ENCODE measurements at regions not wholly inside any gene's neighbourhood (a gene's known extent, or its start where the extent isn't known, plus 50 kb on each side); places are given as distances from the start of the nearest gene placed in this dataset.
"Not testable (repeated sequence)": the region's sequence is repeated elsewhere in the genome, so short reads cannot be mapped to it uniquely, and the experiment has no call there.

DNA sequence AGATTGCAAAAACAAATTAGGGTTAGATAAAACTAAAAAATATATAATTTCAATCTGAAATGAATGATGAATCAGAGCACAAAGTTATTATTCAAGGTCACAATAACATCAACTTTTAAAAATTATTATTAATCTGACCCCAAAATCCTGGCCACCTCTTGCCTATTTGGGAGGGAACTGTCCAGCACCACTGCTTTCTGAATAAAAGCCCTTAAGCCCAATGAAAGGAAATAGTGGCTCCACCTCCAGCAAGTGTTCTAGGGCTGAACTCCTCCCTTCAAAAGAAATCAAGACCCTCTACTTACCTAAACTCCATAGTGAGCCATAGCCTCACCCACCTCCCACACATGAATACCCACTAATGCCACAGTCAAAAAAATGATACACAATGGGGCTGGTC lies 208.2 kb downstream of the PARM1 start:
- ATAC-seq: no peak
- no peak for DNase-seq (ENCODE audit: missing footprints)
- intact Hi-C loops (cut with DNase I): no loop called here

DNA sequence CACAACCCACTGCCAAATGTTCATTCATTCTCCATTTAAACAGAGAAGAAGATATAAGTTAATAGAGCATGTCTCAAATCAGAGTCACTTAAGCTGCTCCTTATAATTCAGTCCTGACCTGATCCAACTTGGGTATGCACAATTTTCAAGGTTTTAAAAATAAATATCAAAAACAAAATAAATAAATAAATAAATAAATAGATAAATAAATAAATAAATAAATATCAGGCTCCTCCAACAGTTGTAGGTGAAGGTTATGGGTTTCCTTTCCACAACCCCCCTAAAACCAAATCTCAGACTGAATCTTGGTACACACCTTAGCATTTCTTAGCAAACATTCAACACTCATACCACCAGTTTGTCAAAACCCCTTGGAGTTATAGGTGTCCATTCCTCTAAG lies 204.4 kb downstream of the PARM1 start:
- ATAC-seq: no peak
- DNase-seq (ENCODE audit: missing footprints): no peak
- intact Hi-C loops (cut with DNase I): no loop called here

DNA sequence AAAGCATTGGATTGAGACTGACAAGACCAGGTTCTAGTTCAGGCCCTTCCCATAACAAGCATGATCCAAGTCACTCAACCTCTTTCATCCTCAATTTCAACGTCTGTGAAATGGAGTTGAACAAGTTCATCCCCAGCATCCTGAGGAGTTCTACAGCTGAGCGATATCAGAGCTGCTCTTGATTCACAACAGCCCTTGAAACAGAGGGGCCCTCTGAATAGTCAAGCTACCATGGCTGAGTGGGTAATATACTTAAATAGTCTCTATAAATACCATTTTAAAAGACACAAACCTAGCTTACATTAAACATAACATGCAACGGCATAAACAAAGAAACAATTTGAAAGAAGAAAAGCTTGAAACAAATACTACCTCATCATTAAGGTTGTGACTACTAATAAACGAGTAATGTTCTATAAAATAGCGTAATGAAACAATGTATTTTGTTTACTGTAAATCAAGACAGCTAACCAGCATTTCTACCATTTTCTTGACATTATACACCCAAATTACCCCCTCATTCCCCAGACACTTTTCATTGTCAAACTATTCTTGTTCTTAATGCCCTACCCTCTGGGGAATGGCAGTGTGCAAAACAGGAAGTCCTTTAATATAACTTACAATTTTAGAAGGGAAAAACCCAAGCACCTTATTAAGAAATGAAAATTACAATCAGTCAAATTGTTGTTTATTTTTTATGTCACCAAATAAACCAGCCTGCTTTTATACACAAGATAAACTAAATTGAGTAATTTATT lies 202.3 kb downstream of the PARM1 start:
- intact Hi-C loops (cut with DNase I): no loop called here
- ATAC-seq (no peak), DNase-seq (ENCODE audit: missing footprints) (no peak)

DNA sequence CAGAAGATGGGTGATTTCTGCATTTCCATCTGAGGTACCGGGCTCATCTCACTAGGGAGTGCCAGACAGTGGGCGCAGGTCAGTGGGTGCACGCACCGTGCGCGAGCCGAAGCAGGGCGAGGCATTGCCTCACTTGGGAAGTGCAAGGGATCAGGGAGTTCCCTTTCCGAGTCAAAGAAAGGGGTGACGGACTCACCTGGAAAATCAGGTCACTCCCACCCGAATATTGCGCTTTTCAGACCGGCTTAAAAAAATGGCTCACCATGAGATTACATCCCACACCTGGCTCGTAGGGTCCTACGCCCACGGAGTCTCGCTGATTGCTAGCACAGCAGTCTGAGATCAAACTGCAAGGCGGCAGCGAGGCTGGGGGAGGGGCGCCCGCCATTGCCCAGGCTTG lies 194.0 kb downstream of the PARM1 start:
- ATAC-seq; intact Hi-C loops (cut with DNase I); DNase-seq (ENCODE audit: missing footprints): not testable (repeated sequence)

DNA sequence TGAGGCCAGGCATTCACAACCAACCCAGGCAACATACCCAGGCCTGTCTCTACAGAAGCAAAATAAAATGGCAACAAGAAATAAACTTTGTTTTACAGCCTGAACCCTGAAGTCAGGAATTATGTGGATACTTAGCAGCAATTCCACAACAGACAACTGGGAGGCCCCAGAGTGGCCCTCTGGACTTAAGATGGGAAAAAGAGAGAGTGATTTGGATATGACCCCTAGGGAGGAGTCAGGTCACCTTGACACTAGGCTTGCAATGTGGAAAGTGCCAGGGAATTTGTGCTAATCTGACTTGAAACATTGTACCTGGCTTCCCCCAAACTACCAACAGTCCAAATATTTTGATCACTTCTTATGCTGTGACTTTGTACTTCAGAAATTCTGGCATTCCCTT lies 193.1 kb downstream of the PARM1 start:
- ATAC-seq (no peak), DNase-seq (ENCODE audit: missing footprints) (no peak)
- intact Hi-C loops (cut with DNase I): no loop called here

DNA sequence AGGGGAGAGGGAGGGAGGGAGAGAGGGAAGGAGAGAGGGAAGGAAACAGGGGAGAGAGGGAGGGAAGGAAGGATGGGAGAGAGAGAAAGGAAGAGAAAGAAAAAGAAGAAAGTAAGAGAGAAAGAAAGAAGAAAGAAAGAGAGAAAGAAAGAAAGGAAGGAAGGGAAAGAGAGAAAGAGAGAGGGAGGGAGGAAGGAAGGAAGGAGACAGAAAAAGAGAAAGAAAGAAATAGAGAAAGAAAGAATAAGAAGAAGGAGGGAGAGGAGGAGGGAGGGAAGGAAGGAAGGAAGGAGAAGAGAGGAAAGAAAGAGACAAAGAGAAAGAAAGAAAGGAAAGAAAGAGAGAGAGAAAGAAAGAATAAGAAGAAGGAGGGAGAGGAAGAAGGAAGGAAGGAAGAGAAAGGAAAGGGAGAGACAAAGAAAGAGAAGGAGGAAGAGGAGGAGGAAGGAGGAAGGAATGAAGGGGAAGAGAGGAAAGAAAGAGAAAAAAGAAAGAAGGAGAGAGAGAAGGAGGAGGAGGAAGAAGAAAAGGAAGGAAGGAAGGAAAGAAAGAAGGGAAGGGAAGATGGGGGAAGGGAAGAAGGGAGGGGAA lies 189.6 kb downstream of the PARM1 start:
- DNase-seq (ENCODE audit: missing footprints) (no peak), ATAC-seq (no peak)
- intact Hi-C loops (cut with DNase I): no loop called here

DNA sequence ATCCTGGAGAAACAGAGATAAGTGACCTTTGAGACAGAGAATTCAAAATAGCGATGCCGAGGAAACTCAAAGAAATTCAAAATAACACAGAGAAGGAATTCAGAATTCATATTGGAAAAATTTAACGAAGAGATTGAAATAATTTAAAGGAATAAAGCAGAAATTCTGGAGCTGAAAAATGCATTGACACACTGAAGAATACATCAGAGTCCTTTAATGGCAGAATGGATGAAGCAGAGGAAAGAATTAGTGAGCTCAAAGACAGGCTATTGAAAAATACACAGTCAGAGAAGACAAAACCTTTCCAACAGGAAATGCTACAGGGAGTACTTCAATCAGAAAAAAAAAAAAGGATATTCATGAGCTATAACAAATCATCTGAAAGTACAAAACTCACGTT lies 185.8 kb downstream of the PARM1 start:
- intact Hi-C loops (cut with DNase I): loop anchor here (1.0 kb wide), 2 partner anchors 186 to 244 kb away; no protein-coding TSS in a partner anchor
- DNase-seq (ENCODE audit: missing footprints) (no peak), ATAC-seq (no peak)

DNA sequence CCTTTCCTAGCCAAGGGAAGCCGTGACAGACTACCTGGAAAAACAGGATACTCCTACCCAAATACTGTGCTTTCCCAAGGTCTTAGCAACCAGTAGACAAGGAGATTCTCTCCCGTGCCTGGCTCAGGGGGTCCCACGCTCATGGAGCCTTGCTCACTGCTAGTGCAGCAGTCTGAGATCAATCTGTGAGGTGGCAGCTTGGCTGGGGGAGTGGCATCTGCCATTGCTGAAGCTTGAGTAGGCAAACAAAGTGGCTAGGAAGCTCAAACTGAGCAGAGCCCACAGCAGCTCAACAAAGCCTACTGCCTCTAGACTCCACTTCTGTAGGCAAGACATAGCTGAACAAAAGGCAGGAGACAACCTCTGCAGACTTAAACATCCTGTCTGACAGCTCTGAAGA lies 177.1 kb downstream of the PARM1 start:
- intact Hi-C loops (cut with DNase I): no loop called here
- ATAC-seq (no peak), DNase-seq (ENCODE audit: missing footprints) (no peak)

DNA sequence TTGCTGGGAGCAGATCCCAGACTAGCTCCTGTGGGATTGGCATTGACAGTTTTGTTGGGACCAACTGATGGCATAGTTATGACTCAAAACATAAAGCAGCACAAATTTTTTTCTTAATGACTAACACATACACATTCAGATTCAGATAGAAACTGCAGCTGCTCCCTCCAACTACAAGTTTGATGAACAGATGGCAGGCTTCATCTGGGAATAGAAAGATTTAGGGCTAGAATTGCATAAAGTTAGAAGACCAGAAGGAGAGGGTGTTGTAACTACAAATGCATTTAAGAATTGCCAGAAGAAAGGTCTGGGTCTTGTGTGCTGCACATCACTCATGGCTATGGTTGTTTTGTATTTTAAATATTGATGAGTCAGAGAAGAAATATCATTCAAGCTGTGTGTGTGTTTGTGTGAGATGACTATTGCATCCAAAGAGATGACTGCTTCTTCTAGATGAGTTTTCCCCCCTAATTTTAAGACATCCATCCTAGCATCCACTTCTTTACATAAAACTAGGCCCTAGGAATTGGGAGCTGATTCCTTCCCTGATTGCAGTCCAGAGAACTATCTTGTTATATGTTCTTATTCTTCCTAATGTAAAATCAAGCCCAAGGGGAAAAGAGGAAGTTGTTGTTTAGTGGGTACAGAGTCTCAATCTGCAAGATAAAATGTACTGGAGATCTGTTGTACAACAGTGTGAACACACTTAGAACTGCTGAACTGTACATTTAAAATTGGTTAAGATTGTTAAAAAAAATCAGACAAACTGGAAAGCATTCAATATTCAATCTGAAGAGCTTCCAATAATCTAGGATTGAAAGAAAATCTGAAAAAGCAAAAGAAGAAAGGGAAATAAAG lies 175.1 kb downstream of the PARM1 start:
- no peak for ATAC-seq
- intact Hi-C loops (cut with DNase I): no loop called here
- DNase-seq (ENCODE audit: missing footprints): no peak

DNA sequence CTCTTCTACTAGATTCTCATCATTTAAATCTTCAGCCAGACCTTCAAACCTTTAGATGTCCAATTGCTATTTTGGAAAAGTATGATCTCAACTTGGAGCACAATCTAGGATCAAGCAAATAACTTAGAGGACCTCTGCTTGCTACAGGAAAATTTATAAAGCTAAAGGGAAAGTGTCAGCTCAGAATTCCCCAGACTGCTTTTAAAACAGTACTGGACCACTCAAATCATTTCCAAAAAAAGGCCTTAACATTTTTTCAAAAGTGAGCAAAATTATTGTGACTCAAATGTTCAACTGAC lies 169.8 kb downstream of the PARM1 start:
- no peak for ATAC-seq
- intact Hi-C loops (cut with DNase I): no loop called here

DNA sequence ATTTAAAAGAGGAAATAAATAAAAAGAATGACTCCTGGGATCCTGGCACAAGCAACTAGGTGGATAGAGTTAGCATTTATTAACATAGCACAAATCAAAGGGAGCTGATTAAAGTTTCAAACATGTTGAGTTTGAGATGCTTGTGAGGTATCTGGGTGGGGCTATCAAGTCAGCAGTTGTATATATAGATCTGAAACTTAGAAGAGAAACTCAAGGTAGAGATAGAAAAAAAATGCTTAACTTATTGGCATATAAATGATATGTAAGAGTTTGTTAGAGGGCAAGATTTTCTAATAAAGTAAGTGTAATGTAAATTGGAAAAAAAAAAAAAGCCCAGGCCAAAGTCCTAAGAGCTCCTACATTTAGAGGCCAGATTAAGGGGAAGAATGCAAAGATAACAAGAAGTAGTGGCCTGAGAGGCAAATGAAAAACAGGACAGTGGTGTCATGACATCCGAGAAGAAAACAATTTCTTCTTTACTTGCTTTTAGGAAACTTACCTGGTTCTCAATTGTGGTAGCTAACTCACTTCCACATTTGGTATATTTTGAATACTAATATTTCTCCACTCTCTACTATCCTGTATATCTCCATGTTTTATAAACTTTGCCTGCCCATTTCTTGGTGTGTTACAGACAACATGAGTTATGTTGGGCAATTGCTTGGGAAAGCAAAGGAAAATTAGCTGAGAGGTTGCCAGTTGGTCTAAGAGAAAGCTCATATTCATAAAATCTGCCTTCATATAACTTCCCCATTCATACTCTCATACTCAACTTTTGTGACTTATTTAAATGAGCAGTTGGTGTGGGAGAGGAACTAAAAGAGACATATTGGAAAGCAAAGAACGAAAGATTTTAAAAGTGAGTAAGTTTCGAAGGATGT lies 169.2 kb downstream of the PARM1 start:
- intact Hi-C loops (cut with DNase I): no loop called here
- ATAC-seq: no peak
- DNase-seq (ENCODE audit: missing footprints): no peak

More for the DNA sequence above, 169.8 kb downstream of the PARM1 start:
- DNase-seq (ENCODE audit: missing footprints): no peak

All from Right ventricle myocardium inferior (tissue), 1 donor.